PFSK-1 (cell line): ENCODE measurements at regions not wholly inside any gene's neighbourhood (a gene's known extent, or its start where the extent isn't known, plus 50 kb on each side); places are given as distances from the start of the nearest gene placed in this dataset.

Experiments
- POLR2AphosphoS5 ChIP-seq: IDR thresholded peaks from 2 replicates; pipeline ENCODE4 v1.6.1; 2012; ENCODE audit warnings: low read depth, mild to moderate bottlenecking, control low read depth, low read length, moderate library complexity
- SIN3A ChIP-seq: IDR thresholded peaks from 2 replicates; pipeline ENCODE4 v1.6.1; 2012; ENCODE audit warnings: mild to moderate bottlenecking, low read length, moderate library complexity, borderline replicate concordance; ENCODE audit not compliant: insufficient read depth
- TAF1 ChIP-seq: IDR thresholded peaks from 2 replicates; pipeline ENCODE4 v1.6.1; 2012; ENCODE audit warnings: low read length, control low read depth, borderline replicate concordance; ENCODE audit not compliant: insufficient read depth

GRCh38 chr3:77816366-77816765 is 776.5 kb downstream of the ROBO2 start:
- TF ChIP-seq POLR2AphosphoS5: no peak
- no peak for TF ChIP-seq TAF1
- TF ChIP-seq SIN3A: no peak
